Eye (tissue), 1 donor: ENCODE measurements at regions not wholly inside any gene's neighbourhood (a gene's known extent, or its start where the extent isn't known, plus 50 kb on each side); places are given as distances from the start of the nearest gene placed in this dataset.
"Not testable (repeated sequence)": the region's sequence is repeated elsewhere in the genome, so short reads cannot be mapped to it uniquely, and the experiment has no call there.

Source experiments
- DNase-seq: peaks from one replicate; pipeline ENCODE4 v3.0.0-alpha.2; 2015

DNA sequence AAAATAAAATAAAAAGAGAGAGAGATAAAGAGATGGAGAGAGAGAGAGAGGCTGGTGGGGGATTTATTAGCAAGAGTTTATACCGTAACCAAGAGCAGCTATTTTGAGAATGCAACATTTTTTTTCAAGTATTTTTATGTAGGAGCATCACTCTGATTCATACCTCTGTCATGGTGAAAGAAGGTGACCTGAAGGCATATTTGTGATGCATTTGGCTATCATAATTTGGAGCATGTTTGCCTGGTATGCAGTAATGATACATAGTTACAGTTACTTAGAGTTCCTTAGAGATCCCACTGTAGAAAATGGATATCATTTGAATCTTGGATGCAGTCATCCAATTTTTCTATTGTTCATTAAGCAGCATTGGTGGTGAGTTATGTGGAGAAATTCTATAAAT, 1472.4 kb downstream of the SI start:
- DNase-seq, result no peak

DNA sequence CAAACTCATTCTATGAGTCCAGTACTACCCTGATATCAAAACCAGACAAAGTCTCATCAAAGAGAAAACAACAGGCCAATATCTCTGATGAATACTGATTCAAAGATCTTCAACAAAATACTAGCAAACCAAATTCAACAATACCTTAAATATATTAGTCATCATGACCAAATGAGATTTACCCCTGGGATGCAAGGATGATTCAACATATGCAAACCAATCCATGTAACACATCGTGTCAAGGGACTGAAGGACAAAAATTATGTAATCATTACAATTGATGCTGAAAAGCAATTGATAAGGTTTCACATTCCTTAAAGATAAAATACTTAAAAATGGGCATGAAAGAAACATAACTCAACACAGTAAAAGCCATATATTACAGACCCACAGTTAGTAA, 1476.9 kb downstream of the SI start:
- DNase-seq, result no peak

DNA sequence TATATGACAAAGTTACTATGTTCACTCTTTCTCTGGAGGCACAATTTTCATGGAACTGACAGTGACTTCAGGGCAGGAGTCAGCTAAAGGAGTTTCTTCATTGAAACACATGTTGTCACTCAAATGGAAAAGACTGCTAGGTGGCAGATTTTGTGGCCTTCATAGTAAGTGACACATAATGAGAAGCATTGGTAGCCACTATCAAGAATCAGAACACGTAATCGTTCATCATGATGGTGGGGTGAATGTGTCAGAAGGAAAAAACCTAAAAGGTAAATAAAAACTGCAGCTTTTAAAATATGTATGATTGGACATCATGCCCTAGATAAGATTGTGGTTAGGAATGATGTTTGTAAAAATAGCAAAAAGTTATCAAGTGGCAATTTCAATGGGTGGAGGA, 1491.0 kb downstream of the SI start:
- DNase-seq, result no peak

DNA sequence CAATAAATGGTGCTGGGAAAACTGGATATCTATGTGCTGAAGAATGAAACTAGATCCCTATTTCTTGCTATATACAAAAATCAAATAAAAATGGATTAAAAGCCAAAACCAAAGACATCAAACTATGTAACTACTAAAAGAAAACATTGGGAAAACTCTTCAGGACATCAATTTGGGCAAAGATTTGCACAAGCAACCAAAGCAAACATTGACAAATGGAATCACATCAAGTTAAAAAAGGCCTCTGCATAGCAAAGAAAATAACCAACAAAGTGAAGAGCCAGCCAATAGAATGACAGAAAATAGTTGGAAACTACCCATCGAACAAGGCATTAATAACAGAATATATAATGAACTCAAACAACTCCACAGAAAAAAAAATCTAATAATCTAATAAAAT, 1495.3 kb downstream of the SI start:
- no peak for DNase-seq

DNA sequence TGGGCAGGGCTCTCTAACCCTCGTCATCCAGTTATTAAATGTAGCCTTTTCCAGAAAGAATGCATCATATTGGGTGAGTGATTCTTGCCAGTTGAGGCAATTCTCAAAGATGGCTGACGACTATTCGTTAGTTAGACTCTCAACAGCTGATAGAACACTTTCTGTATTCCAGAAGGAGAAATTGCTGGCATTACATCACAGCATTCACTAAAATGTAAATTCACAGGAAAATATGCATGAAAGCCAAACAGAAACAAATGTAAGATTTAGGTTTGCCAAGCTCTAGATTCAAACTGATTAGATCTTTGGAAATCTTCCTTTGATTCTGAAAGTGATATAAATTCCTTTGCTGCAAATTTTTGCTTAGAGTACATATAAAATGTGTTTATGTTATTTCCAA, 1501.0 kb downstream of the SI start:
- no peak for DNase-seq

DNA sequence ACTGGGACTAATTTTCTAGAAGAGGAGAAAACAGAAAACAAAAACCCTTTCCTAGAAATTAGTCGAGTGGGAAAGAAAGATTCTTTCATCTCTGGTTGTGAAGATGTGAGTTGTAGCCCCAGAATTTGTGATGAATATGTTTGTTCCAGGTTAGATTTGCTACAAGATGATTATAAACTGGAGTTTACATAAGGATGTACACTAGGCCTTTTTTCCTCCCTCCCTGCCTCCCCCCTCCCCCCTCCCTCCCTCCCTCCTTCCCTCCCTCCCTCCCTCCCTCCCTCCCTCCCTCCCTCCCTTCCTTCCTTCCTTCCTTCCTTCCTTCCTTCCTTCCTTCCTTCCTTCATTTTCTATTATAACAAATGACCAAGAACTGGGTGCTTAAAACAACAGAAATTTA, 1502.0 kb downstream of the SI start:
- DNase-seq, result no peak

DNA sequence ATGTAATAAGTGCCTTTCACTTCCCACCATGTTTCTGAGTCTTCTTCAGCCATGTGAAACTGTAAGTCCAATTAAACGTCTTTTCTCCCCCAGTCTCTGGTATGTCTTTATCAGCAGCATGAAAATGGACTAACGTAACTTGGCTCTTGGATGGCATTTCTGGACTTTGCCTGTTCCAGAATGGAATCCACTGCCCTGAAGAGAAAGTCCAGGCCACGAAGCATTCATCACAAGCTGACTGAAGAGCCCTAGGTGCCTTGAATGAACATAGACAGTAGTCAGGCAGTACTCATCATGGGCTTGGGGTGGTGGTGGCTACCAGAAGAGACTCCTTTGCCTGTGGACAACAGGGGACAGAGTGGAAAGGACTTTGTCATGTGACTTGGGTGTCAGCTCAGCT, 1505.0 kb downstream of the SI start:
- DNase-seq, result no peak

DNA sequence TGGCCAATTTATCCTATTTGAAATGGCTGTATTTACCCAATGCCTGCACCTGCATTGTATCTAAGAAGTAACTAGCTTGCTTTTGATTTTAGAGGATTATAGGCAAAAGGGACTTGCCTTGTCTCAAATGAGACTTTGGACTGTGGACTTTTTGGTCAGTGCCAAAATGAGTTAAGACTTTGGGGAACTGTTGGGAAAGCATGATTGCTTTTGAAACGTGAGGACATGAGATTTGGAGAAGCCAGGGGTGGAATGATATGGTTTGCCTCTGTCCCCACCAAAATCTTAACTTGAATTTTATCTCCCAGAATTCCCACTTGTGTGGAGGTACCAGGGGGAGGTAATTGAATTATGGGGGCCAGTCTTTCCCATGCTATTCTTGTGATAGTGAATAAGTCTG, 1505.4 kb downstream of the SI start:
- DNase-seq, result no peak

DNA sequence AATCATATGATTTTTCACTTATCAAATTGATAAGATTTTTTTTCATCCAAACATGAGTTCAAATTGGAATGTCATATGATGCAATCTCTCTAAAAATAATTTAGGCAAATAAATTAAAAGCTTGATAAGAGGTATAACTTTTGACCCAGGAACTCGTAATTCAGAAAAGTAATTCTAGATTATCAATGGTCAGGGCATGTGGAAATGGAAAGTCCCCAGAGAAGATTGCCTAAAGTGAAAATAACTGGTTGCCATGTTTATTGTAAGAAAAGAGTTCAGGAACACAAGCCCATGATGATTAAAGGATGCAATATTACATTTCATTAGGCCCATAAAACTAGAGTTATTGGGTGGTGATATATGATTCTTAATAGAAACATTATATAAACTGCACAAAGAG, 1514.8 kb downstream of the SI start:
- no peak for DNase-seq

DNA sequence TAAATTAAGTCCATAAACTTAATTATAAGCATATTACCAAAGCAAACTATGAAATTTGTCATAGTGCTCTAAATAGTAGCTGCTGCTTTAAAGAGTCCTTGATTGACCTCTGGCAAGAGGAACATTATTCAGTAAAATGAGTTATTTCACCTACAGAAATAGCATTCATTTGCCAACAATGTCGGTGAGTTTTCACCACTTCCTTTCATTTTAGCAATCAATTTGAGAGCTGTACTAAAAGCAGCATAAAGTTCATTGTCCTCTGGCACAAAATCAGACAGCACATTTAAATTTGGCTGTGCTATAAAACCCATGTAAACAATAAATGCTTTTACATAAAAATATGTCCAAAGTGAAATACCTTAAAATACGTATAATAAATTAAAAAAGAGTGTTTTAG, 1515.7 kb downstream of the SI start:
- DNase-seq, result no peak

DNA sequence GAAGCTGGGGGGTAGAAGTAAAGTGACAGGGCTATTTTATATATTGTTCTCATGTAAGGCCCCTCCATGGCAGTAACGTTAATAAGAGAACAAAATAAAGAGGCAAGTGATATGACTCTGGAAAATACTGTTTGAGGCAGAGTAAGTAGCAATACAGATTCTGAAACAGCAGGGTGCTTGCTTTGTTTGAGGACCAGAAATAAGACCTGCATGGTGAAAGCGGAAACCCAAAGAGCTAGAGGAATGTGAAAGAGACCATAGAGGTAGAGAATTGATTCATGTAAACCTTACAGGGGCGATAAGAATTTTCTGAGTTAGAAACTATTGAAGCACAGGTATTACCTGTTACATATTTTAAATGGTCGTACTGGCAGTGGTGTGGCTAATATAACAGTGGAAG, 1517.1 kb downstream of the SI start:
- no peak for DNase-seq

DNA sequence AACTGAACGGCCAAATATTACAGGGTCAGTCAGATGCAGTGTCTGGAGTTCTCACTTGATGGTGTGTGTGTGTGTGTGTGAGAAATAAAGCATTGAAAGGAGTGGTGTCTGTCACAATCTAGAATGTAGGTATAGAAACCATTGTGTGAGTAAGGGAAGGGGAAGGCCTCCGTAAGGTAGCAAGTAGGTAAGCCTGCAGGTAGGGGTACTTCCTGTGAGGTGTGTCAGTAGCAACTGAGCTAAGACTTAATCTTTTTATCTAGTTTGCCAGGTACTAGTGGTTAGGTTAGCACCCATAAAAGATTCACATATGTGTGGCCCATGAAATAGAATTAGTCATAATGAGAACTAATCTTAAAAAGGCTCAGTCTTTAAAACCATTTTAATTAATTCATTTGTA, 1517.8 kb downstream of the SI start:
- no peak for DNase-seq

DNA sequence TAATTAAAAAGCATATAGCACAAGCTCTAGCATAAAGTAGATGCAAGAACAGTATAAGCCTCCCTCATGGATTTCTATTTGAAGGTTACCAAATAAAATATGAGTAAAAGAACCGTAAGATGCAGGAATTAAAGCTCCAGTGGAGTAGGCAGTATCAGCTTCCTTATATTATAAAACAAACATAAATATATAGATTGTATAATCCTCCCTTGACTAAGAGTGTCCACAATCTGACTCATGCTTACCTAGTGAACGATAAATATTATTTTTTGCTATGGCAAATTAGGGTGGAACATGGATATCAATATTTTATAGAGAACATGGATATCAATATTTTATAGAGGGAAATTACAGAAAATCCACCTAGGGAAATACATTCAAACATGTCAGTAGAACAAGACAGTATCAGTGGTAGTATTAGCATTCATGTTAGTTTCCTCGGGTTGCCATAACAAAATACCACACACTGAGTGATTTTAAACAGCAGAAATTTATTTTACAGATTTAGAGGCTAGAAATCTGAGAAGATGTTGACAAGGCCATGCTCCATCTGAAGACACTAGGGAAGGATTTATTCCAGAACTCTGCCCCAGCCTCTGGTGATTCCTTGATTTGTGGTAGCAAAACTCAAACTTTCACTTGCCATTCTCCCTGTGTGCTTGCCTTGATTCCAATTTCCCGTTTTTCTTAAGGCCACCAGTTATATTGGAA, 1521.3 kb downstream of the SI start:
- no peak for DNase-seq

DNA sequence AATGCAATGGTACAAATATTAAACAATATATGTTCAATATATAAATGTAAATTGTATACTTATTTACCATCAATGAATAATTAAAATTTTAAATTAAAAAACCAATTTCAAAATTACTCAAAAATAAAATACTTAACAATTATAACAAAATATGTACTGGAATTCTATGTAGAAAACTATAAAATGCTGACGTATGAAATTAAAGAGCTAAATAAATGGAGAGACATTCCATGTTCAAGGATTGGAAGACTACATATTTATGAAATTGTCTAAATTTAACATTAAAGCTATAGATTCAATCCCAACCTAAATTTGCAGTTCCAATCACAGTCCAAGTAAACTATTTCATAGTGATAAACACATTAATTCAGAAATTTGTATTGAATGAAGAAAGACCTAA, 1522.4 kb downstream of the SI start:
- DNase-seq, result no peak

DNA sequence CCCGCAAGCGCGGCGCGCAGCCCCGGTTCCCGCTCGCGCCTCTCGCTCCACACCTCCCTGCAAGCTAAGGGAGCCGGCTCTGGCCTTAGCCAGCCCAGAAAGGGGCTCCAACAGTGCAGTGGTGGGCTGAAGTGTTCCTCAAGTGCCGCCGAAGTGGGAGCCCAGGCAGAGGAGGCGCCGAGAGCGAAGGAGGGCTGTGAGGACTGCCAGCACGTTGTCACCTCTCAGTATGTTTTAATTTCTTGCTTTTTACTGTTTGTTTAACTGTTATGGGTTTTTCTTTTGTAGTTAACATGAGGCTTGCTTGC, 1525.7 kb downstream of the SI start:
- DNase-seq, result no peak

DNA sequence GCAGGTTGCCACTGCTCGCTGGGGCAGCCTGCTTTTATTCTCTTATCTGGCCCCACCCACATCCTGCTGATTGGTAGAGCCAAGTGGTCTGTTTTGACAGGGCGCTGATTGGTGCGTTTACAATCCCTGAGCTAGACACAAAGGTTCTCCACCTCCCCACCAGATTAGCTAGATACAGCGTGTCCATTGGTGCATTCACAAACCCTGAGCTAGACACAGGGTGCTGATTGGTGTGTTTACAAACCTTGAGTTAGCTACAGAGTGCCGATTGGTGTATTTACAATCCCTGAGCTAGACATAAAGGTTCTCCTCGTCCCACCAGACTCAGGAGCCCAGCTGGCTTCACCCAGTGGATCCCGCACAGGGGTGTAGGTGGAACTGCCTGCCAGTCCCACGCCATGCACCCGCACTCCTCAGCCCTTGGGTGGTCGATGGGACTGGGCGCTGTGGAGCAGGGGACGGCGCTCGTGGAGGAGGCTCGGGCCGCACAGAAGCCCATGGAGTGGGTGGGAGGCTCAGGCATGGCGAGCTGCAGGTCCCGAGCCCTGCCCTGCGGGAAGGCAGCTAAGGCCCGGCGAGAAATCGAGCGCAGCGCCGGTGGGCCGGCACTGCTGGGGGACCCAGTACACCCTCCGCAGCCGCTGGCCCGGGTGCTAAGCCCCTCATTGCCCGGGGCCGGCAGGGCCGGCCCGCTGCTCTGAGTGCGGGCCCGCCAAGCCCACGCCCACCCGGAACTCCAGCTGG, 1526.2 kb downstream of the SI start:
- DNase-seq, result not testable (repeated sequence)

DNA sequence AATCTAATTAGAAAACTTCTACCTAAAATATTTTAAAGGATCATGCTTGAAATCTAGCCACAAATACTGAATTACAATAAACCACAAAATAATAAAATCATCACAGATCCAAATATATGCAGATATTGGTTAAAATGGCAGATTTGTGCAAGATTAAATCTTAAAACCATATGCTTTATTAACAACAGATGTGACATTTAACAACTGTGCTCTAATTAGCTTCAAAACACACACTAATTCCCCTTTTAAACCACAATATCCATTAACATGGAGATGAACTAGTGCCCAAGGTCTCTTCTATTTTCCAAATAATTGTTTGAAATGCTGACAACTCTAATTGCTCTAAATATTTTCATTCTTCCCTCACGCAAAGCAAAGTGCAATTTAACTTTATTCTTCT, 1530.3 kb downstream of the SI start:
- no peak for DNase-seq

DNA sequence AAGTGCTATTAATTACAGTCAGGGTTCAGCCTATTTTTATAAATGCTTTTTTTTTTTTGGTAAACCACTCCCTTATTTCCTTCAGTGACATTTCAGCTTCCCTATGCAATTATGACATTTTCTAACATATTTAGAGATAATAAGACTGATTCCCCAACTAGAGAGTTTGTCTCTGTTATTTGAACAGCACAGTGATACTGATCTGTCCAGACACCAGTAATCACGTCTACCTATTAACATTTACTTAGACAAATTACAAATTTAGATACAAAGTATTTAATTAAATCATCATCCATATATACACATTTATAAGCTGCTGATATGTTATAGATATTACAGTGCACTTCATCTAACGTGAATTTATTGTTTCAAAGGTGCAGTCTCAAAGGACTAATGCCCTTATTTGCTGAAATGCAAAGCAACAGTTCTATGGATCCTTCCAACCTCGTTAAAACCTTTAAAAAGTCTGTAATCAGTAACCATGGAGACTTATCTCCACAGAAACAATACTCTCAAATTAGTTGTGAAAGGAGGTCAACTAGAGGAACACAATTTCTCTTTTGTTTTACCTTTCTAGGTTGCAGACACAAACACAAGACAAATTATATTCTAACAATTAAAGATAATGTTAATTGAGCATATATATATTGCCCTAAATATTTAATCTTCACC, 1531.1 kb downstream of the SI start:
- peak; percentile 32 for DNase-seq

DNA sequence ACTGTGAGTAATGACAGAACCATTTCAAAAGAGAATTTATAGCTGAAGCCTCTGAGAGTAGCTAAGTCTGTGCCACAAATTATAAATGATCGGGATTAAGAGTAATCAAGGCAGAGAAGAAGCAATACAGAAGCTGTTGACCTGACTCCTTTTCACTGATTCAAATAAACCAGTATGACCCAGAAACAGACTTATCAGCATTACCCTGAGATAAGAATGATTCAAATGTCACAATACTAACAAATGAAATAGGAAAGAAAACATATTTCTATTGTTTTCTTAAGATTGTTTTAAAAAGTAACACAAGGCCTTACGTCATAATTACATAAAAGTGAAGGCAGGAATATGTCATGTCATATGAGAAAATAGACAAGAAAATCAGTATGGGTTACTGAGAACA, 1534.6 kb downstream of the SI start:
- no peak for DNase-seq

DNA sequence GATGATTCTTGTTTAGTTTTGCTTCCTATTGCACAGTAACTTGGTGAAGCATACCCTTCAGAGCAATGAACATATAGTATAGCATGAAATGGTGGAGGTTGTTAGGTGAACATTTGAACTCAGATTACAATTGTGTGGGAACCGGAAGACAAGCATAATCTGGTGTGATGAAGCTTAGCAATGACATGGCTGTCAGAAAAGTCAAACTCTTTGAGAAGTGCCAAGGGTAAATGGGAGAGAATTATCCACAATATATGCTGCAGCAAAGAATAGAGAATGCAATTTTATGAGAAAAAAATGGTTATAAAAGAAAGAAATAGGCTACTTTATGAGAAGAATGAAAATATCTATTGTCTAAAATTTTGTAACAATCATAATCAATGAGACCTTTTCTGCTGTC, 1536.7 kb downstream of the SI start:
- DNase-seq, result peak; percentile 74

DNA sequence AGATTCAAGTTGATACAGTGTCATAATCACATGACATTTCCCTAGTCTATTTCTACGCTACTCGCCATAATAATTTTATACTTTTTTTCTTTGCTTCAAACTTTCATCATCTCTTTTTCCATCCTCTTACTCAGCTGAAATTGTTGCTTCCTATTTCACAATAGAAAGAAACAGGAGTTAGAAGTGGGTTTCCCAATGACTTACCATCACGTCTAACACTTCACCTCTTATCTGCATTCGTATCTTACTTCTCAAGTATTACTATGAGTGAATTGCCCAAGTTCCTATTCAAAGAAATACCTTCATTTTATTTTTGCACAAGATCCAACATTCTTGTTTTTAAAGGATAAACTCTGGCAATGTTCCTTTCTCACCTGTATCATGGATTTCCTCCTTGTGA, 1539.9 kb downstream of the SI start:
- no peak for DNase-seq

DNA sequence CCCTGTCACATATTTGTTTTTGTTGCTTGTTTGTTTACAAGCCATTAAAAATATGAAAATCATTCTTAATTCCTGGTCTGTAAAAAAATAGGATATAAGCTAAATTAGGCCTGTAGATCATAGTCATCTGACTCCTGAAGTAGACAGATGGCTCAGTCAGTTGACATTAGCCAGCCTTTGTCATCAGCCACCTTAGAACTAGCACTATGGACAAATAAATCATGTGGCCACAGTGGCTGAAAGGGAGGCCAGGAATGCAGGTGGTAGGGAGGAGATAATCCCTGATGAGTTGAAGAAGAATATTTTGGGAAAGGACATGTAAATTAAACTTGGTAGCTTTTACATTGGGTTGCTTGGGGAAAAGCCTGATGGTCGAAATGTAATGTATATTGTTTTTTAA, 1544.9 kb downstream of the SI start:
- DNase-seq, result no peak

DNA sequence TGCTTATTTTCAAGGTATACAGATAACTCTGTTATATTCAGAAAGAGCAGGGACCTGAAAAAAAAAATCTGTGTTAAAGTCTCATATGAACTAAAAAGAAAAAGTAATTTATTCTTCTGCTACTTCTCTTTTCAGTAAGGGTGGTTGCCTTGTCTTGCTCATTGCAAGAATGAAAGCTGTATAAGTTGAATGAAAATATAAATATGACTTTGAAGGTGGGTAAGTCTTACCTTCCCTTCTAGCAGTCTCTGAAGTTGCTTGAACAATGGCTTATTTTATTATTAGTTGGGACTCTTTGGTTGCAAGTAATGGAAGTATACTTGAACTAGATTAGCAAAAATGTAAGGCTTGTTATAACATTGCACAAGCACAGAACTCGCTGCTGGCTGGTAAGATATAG, 1554.9 kb downstream of the SI start:
- DNase-seq, result no peak

DNA sequence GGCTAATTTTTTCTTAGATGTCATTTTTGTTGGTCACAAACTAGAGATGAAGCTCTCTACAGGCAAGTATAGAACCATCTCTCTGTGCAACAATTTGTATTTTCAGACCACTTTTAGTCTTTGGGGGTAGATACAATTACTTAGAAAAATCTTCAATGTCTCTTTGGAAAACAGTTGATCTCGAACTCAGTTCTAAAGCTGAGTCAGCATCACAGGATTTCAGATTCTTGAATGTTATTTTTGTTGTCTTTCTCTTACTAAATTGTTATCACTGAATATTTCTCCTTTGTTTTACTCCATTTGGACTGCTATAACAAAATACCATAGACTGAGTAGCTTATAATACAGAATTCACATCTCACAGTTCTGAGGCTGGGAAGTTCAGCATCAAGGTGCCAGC, 1557.0 kb downstream of the SI start:
- DNase-seq, result no peak

DNA sequence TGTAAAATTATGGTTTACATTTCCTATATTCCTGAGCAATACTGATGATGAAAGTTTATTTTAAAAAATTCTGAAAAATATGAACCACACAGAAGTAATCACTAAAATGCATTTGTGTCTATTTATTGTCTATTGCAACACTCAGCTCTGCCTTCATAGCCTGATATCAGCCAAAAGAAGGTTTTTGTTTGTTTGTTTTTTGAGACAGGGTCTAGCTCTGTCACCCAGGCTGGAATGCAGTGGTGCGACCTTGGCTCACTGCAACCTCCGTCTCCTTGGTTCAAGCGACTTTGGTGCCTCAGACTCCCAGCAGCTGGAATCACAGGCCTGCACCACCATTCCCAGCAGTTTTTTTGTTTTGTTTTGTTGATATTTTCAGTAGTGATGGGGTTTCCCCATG, 1560.2 kb downstream of the SI start:
- no peak for DNase-seq
